NCI-H2196 (cell line): ENCODE measurements at regions not wholly inside any gene's neighbourhood (a gene's known extent, or its start where the extent isn't known, plus 50 kb on each side); places are given as distances from the start of the nearest gene placed in this dataset.

Source experiments
- DNase-seq: peaks from one replicate; lab custom pipeline; 2025; ENCODE audit not compliant: unreplicated experiment; lab: John Stamatoyannopoulos, UW

- DNase-seq: no peak
Measured at GRCh38 chr4:138927072-138927471, 88.5 kb upstream of the NOCT start.

- no peak for DNase-seq
Measured at GRCh38 chr4:138925495-138925894, 90.1 kb upstream of the NOCT start.

GRCh38 chr4:138919094-138919936, 96.3 kb upstream of the NOCT start:
- peak; percentile 41 for DNase-seq

- no peak for DNase-seq
Measured at GRCh38 chr4:138918169-138918869, 97.3 kb upstream of the NOCT start.

- DNase-seq: no peak
Measured at GRCh38 chr4:138916763-138917162, 98.8 kb upstream of the NOCT start.

GRCh38 chr4:138915756-138916155, 99.8 kb upstream of the NOCT start:
- no peak for DNase-seq

- DNase-seq: no peak
Measured at GRCh38 chr4:138912704-138913340, 102.8 kb upstream of the NOCT start.

- peak; percentile 56 for DNase-seq
Measured at GRCh38 chr4:138911909-138912703, 103.5 kb upstream of the NOCT start.

GRCh38 chr4:138910914-138911336, 104.7 kb upstream of the NOCT start:
- DNase-seq: peak; percentile 83

GRCh38 chr4:138910195-138910913, 105.2 kb upstream of the NOCT start:
- DNase-seq: peak; percentile 41

- DNase-seq: no peak
Measured at GRCh38 chr4:138909587-138909986, 106.0 kb upstream of the NOCT start.

- DNase-seq: no peak
Measured at GRCh38 chr4:138908134-138908533, 107.4 kb upstream of the NOCT start.

- DNase-seq: no peak
Measured at GRCh38 chr4:138907174-138907573, 108.4 kb upstream of the NOCT start.

- no peak for DNase-seq
Measured at GRCh38 chr4:138904793-138905192, 110.8 kb upstream of the NOCT start.

- no peak for DNase-seq
Measured at GRCh38 chr4:138903185-138903584, 112.4 kb upstream of the NOCT start.

- DNase-seq: no peak
Measured at GRCh38 chr4:138902705-138903104, 112.9 kb upstream of the NOCT start.

- DNase-seq: no peak
Measured at GRCh38 chr4:138901177-138901576, 114.4 kb upstream of the NOCT start.

GRCh38 chr4:138899999-138900398, 115.6 kb upstream of the NOCT start:
- DNase-seq: no peak

GRCh38 chr4:138898282-138898681, 117.3 kb upstream of the NOCT start:
- no peak for DNase-seq

GRCh38 chr4:138897811-138898226, 117.8 kb upstream of the NOCT start:
- DNase-seq: no peak
